GM20000 (cell line): ENCODE measurements at regions not wholly inside any gene's neighbourhood (a gene's known extent, or its start where the extent isn't known, plus 50 kb on each side); places are given as distances from the start of the nearest gene placed in this dataset.

Experiments
- DNase-seq: peaks from one replicate; pipeline ENCODE4 v3.0.0; 2012; ENCODE audit warnings: low spot score
- CTCF ChIP-seq: IDR thresholded peaks from 2 replicates; pipeline ENCODE4 v1.5.1; 2012; ENCODE audit warnings: mild to moderate bottlenecking, control low read depth; ENCODE audit errors: extremely low read depth, missing control alignments

- peak; percentile 20 for DNase-seq
These were observed 122.6 kb upstream of the SPRED2 start for GRCh38 chr2:65554765-65555591.

GRCh38 chr2:65553504-65554074 lies 121.2 kb upstream of the SPRED2 start:
- no peak for TF ChIP-seq CTCF
- DNase-seq, result no peak

More at GRCh38 chr2:65554765-65555591, 122.6 kb upstream of the SPRED2 start:
- TF ChIP-seq CTCF, result no peak

- DNase-seq, result no peak
- TF ChIP-seq CTCF, result no peak
These were observed 119.1 kb upstream of the SPRED2 start for GRCh38 chr2:65551528-65551927.

- TF ChIP-seq CTCF, result no peak
- DNase-seq, result no peak
These were observed 117.8 kb upstream of the SPRED2 start for GRCh38 chr2:65550246-65550645.

GRCh38 chr2:65549631-65550030 lies 117.2 kb upstream of the SPRED2 start:
- no peak for TF ChIP-seq CTCF
- no peak for DNase-seq

GRCh38 chr2:65549257-65549627 lies 116.8 kb upstream of the SPRED2 start:
- no peak for DNase-seq
- no peak for TF ChIP-seq CTCF

- no peak for TF ChIP-seq CTCF
- no peak for DNase-seq
These were observed 116.3 kb upstream of the SPRED2 start for GRCh38 chr2:65548576-65549256.
